ENCODE measurements at regions not wholly inside any gene's neighbourhood (a gene's known extent, or its start where the extent isn't known, plus 50 kb on each side); places are given as distances from the start of the nearest gene placed in this dataset.
A peak's percentile ranks its signal among the peaks of the same experiment; 100 is the strongest.
"Not testable (repeated sequence)": the region's sequence is repeated elsewhere in the genome, so short reads cannot be mapped to it uniquely, and the experiment has no call there.

GRCh38 chr5:92944337-92944736 is 636.7 kb downstream of the NR2F1-AS1 start:
- no peak for ATAC-seq
- 100% methylated on average over 2 of the region's 2 CpGs for WGBS (ENCODE audit: insufficient coverage, low coverage, low lambda C conversion rate, missing lambda C conversion rate)
- H3K27ac ChIP-seq = no peak overlapping the region

GRCh38 chr5:92942762-92943161 is 638.3 kb downstream of the NR2F1-AS1 start:
- H3K27me3 ChIP-seq = no peaks in the 10 kb centered on the region
- DNase-seq (no peak), ATAC-seq (no peak)
- peaks cover 0 to 15% (median 0%) of the 10 kb centered on the region in 4 donors for H3K4me1 ChIP-seq
- H3K4me3 ChIP-seq = no peak overlapping the region
- intact Hi-C loops (cut with DNase I) = no loop called here
- H3K9me3 ChIP-seq = no peaks in the 10 kb centered on the region
- no peak for TF ChIP-seq POLR2A (IDR thresholded peaks at IDR 0.05)
- no peak for TF ChIP-seq CTCF (IDR thresholded peaks at IDR 0.05)
- H3K27ac ChIP-seq = no peak overlapping the region
- H3K36me3 ChIP-seq = no peaks in the 10 kb centered on the region

More at GRCh38 chr5:92944337-92944736, 636.7 kb downstream of the NR2F1-AS1 start:
- Histone ChIP-seq H3K27me3 (no peaks in the 10 kb centered on the region), H3K9me3 (peaks cover 0 to 5% (median 0%) of the 10 kb centered on the region in 4 donors), H3K36me3 (no peaks in the 10 kb centered on the region), H3K4me3 (no peak overlapping the region), H3K4me1 (peaks cover 0 to 15% (median 0%) of the 10 kb centered on the region in 4 donors)
- DNase-seq = no peak
- TF ChIP-seq CTCF (IDR thresholded peaks at IDR 0.05) (no peak), POLR2A (IDR thresholded peaks at IDR 0.05) (no peak)
- intact Hi-C loops (cut with DNase I) = no loop called here

GRCh38 chr5:92941806-92942205 is 639.2 kb downstream of the NR2F1-AS1 start:
- no peak for DNase-seq
- intact Hi-C loops (cut with DNase I) = no loop called here
- TF ChIP-seq POLR2A (IDR thresholded peaks at IDR 0.05) (no peak), CTCF (IDR thresholded peaks at IDR 0.05) (no peak)

GRCh38 chr5:92939428-92939827 is 641.6 kb downstream of the NR2F1-AS1 start:
- Histone ChIP-seq H3K27ac (no peak overlapping the region), H3K27me3 (no peaks in the 10 kb centered on the region), H3K4me3 (no peak overlapping the region), H3K4me1 (no peaks in the 10 kb centered on the region), H3K36me3 (no peaks in the 10 kb centered on the region), H3K9me3 (no peaks in the 10 kb centered on the region)
- ATAC-seq = peak in 1 of 4 donors; percentile 46
- WGBS (ENCODE audit: insufficient coverage, low coverage, low lambda C conversion rate, missing lambda C conversion rate) = 30% methylated on average over 4 of the region's 4 CpGs
- no peak for TF ChIP-seq POLR2A (IDR thresholded peaks at IDR 0.05)
- no peak for TF ChIP-seq CTCF (IDR thresholded peaks at IDR 0.05)
- intact Hi-C loops (cut with DNase I) = no loop called here
- DNase-seq = no peak

More at GRCh38 chr5:92941806-92942205, 639.2 kb downstream of the NR2F1-AS1 start:
- H3K36me3 ChIP-seq = no peaks in the 10 kb centered on the region
- H3K27ac ChIP-seq = no peak overlapping the region
- H3K27me3 ChIP-seq = no peaks in the 10 kb centered on the region
- 83% methylated on average over 8 of the region's 9 CpGs for WGBS (ENCODE audit: insufficient coverage, low coverage, low lambda C conversion rate, missing lambda C conversion rate)
- no peaks in the 10 kb centered on the region for H3K9me3 ChIP-seq
- H3K4me3 ChIP-seq = no peak overlapping the region
- peaks cover 0 to 15% (median 0%) of the 10 kb centered on the region in 4 donors for H3K4me1 ChIP-seq
- no peak for ATAC-seq

- H3K36me3 ChIP-seq; H3K4me3 ChIP-seq; H3K4me1 ChIP-seq; intact Hi-C loops (cut with DNase I); DNase-seq; H3K9me3 ChIP-seq; H3K27ac ChIP-seq; ATAC-seq; H3K27me3 ChIP-seq: not testable (repeated sequence)
- 54% methylated on average over 2 of the region's 2 CpGs for WGBS (ENCODE audit: insufficient coverage, low coverage, low lambda C conversion rate, missing lambda C conversion rate)
These were observed 643.6 kb downstream of the NR2F1-AS1 start for GRCh38 chr5:92937396-92937795.
